WTC11 (cell line): ENCODE measurements at regions not wholly inside any gene's neighbourhood (a gene's known extent, or its start where the extent isn't known, plus 50 kb on each side); places are given as distances from the start of the nearest gene placed in this dataset.

Source experiments
- ATAC-seq: fragments of 200-7000 bp; cut with Tn5 transposase; 2 replicates; pipeline ENCODE4 v1.10.0; 2021; ENCODE audit warnings: mild to moderate bottlenecking, moderate library complexity
- CTCF ChIA-PET: fragments of 300-600 bp; sonication (Branson Sonifier 250); formaldehyde crosslinking; loops from one replicate; lab custom pipeline; 2021; ENCODE audit warnings: antibody characterized with exemption; lab: Charles Lee
- POLR2A ChIA-PET: fragments of 350-600 bp; sonication (Branson Sonifier 250); formaldehyde crosslinking; loops from one replicate; lab custom pipeline; 2021; ENCODE audit warnings: antibody characterized with exemption; lab: Charles Lee
- DNase-seq: peaks from one replicate; pipeline ENCODE4 v3.0.0; 2021; ENCODE audit warnings: low spot score
- H3K27ac Mint-ChIP-seq: 2 replicates; pipeline ENCODE4 v1.8.0; 2021; ENCODE audit warnings: mixed read lengths
- H3K27me3 Mint-ChIP-seq: 2 replicates; pipeline ENCODE4 v1.8.0; 2021; ENCODE audit warnings: low read depth, mild to moderate bottlenecking, moderate library complexity, mixed read lengths
- H3K36me3 Mint-ChIP-seq: 2 replicates; pipeline ENCODE4 v1.8.0; 2021; ENCODE audit warnings: mixed read lengths
- H3K4me1 Mint-ChIP-seq: 2 replicates; pipeline ENCODE4 v1.8.0; 2022; ENCODE audit warnings: mixed read lengths
- H3K4me3 Mint-ChIP-seq: 2 replicates; pipeline ENCODE4 v1.8.0; 2021; ENCODE audit warnings: mild to moderate bottlenecking, moderate library complexity, mixed read lengths
- H3K9me3 Mint-ChIP-seq: 2 replicates; pipeline ENCODE4 v1.8.0; 2021; ENCODE audit warnings: mixed read lengths
- FOXP1 ChIP-seq: sonication (generic); formaldehyde crosslinking; IDR thresholded peaks from 2 replicates; pipeline ENCODE4 v1.8.0; 2022; ENCODE audit warnings: missing genetic modification reagents, mild to moderate bottlenecking, moderate library complexity, borderline replicate concordance
- JAZF1 ChIP-seq: fragments of 250-450 bp; sonication (Bioruptor Pico); IDR thresholded peaks from 2 replicates; pipeline ENCODE4 v1.9.0; 2021; ENCODE audit warnings: moderate library complexity, mild to moderate bottlenecking, inconsistent platforms
- JUN ChIP-seq: sonication (generic); formaldehyde crosslinking; IDR thresholded peaks from 2 replicates; pipeline ENCODE4 v1.8.0; 2023; ENCODE audit warnings: mild to moderate bottlenecking, missing genetic modification reagents
- NR2C2 ChIP-seq: sonication (generic); formaldehyde crosslinking; IDR thresholded peaks from 2 replicates; pipeline ENCODE4 v1.8.0; 2022; ENCODE audit warnings: mild to moderate bottlenecking, missing genetic modification reagents
- NR3C1 ChIP-seq: sonication (generic); formaldehyde crosslinking; conservative IDR thresholded peaks from 2 replicates; pipeline ENCODE4 v1.8.1; 2023; ENCODE audit warnings: low read depth, mild to moderate bottlenecking, missing genetic modification reagents
- RORB ChIP-seq: fragments of 250-450 bp; sonication (Bioruptor Pico); IDR thresholded peaks from 2 replicates; pipeline ENCODE4 v1.9.0; 2021; ENCODE audit warnings: mild to moderate bottlenecking
- SMAD3 ChIP-seq: sonication (generic); formaldehyde crosslinking; IDR thresholded peaks from 2 replicates; pipeline ENCODE4 v1.8.0; 2022; ENCODE audit warnings: missing genetic modification reagents, mild to moderate bottlenecking, borderline replicate concordance
- SMAD4 ChIP-seq: sonication (generic); formaldehyde crosslinking; IDR thresholded peaks from 2 replicates; pipeline ENCODE4 v1.8.0; 2022; ENCODE audit warnings: mild to moderate bottlenecking, missing genetic modification reagents
- ZNF138 ChIP-seq: sonication (generic); formaldehyde crosslinking; conservative IDR thresholded peaks from 2 replicates; pipeline ENCODE4 v1.8.1; 2022; ENCODE audit warnings: mild to moderate bottlenecking, moderate library complexity, missing genetic modification reagents
- ZNF219 ChIP-seq: sonication (generic); formaldehyde crosslinking; IDR thresholded peaks from 2 replicates; pipeline ENCODE4 v1.8.0; 2023; ENCODE audit warnings: missing genetic modification reagents, mild to moderate bottlenecking, borderline replicate concordance
- ZNF232 ChIP-seq: sonication (generic); formaldehyde crosslinking; IDR thresholded peaks from 2 replicates; pipeline ENCODE4 v1.8.0; 2022; ENCODE audit warnings: mild to moderate bottlenecking, missing genetic modification reagents
- ZNF317 ChIP-seq: sonication (generic); formaldehyde crosslinking; IDR thresholded peaks from 2 replicates; pipeline ENCODE4 v1.8.1; 2023; ENCODE audit warnings: low read depth, mild to moderate bottlenecking, moderate library complexity, missing genetic modification reagents, borderline replicate concordance
- TF ChIP-seq, protein P1 (sequence below): fragments of 200-600 bp; IDR thresholded peaks from 2 replicates; pipeline ENCODE4 v1.8.0; 2022; ENCODE audit warnings: antibody characterized with exemption

DNA sequence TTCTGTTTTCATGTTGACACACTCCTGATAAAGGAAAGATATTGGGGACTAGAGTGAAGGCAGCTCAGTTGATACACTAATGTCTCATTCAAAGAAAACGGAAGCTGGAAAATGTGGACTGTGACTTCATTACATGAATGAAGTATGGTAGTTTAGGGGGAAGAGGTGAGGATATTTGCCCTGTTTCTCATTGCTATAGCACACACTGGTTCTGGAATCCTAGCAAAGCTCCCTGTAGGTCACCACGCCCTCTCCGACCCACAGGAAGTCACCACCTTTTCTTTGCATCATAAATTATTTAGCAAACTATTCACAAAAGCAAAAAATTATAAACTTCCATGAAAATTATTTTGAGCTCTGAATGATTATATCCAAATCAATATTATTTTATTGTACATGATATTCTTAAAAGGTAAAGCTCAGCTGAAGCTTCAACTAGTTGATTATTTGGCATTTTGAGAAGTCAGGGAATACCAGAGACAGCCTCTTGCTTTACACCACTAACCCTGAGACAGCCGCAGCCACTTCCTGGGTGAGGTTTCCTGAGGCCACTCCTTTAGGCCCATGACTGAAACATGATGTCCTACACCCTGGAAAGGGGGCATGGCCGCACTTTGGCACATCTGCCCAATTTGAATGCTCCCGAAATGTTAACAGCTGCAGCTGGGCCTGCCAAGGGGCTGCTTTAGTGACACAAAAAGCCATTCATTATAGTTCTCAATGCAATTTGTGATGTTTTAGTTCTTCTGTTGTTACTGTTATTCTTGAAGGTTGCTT is 50.0 kb upstream of the WDFY2 start:
- ChIA-PET CTCF (interaction anchor here (1.1 kb wide), 1 partner anchor 8 kb away, joined by 3 read pairs; no protein-coding TSS in a partner anchor), POLR2A (no interaction called here)
- peaks cover 12% of the 10 kb centered on the region for H3K36me3 Mint-ChIP-seq
- H3K4me3 Mint-ChIP-seq: no peak overlapping the region
- no peak for TF ChIP-seq SMAD3
- TF ChIP-seq FOXP1 (CRISPR knock-in tag): no peak
- TF ChIP-seq NR2C2 (CRISPR knock-in tag): no peak
- no peak for TF ChIP-seq NR3C1 (CRISPR knock-in tag)
- TF ChIP-seq JUN (CRISPR knock-in tag): no peak
- TF ChIP-seq, protein P1, sequence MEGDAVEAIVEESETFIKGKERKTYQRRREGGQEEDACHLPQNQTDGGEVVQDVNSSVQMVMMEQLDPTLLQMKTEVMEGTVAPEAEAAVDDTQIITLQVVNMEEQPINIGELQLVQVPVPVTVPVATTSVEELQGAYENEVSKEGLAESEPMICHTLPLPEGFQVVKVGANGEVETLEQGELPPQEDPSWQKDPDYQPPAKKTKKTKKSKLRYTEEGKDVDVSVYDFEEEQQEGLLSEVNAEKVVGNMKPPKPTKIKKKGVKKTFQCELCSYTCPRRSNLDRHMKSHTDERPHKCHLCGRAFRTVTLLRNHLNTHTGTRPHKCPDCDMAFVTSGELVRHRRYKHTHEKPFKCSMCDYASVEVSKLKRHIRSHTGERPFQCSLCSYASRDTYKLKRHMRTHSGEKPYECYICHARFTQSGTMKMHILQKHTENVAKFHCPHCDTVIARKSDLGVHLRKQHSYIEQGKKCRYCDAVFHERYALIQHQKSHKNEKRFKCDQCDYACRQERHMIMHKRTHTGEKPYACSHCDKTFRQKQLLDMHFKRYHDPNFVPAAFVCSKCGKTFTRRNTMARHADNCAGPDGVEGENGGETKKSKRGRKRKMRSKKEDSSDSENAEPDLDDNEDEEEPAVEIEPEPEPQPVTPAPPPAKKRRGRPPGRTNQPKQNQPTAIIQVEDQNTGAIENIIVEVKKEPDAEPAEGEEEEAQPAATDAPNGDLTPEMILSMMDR: no peak
- no peak for TF ChIP-seq ZNF138 (CRISPR knock-in tag)
- TF ChIP-seq JAZF1 (CRISPR knock-in tag): no peak
- no peak for TF ChIP-seq ZNF232 (CRISPR knock-in tag)
- TF ChIP-seq ZNF219: no peak
- no peak for TF ChIP-seq RORB (CRISPR knock-in tag)
- no peak for TF ChIP-seq SMAD4
- TF ChIP-seq ZNF317 (CRISPR knock-in tag): no peak
- H3K27me3 Mint-ChIP-seq: no peaks in the 10 kb centered on the region; the same call in 1 of the 2 replicates
- H3K4me1 Mint-ChIP-seq: peaks cover 30% of the 10 kb centered on the region
- ATAC-seq (no peak), DNase-seq (no peak)
- H3K9me3 Mint-ChIP-seq: peaks cover 21% of the 10 kb centered on the region
- no peak overlapping the region for H3K27ac Mint-ChIP-seq
